Muscle of leg (tissue), 3 donors: ENCODE measurements at regions not wholly inside any gene's neighbourhood (a gene's known extent, or its start where the extent isn't known, plus 50 kb on each side); places are given as distances from the start of the nearest gene placed in this dataset.

Experiments
- DNase-seq: peaks from one replicate; pipeline ENCODE4 v3.0.0; 2013
- H3K27ac ChIP-seq: one replicate; pipeline ENCODE4 v1.5.1; 2013; ENCODE audit warnings: mild to moderate bottlenecking, low read length, control low read depth
- H3K27me3 ChIP-seq: one replicate; pipeline ENCODE4 v1.6.1; 2013; ENCODE audit warnings: low read length; ENCODE audit not compliant: control insufficient read depth, insufficient read depth
- H3K36me3 ChIP-seq: one replicate; pipeline ENCODE4 v1.6.1; 2013; ENCODE audit warnings: low read length; ENCODE audit not compliant: control insufficient read depth, insufficient read depth
- H3K4me1 ChIP-seq: one replicate; pipeline ENCODE4 v1.6.1; 2013; ENCODE audit warnings: low read length; ENCODE audit not compliant: control insufficient read depth, insufficient read depth
- H3K4me3 ChIP-seq: one replicate; pipeline ENCODE4 v1.5.1; 2013; ENCODE audit warnings: low read length, control low read depth
- H3K9me3 ChIP-seq: replicated peaks from 2 replicates; pipeline ENCODE4 v1.6.1; 2013; ENCODE audit warnings: low read depth, low read length; ENCODE audit not compliant: control insufficient read depth
- WGBS: methylation state at CpG from one replicate; pipeline ENCODE4 v1.1.5; 2013; ENCODE audit warnings: missing lambda C conversion rate; ENCODE audit not compliant: insufficient coverage; 5-methylcytosine and 5-hydroxymethylcytosine counted together

DNA sequence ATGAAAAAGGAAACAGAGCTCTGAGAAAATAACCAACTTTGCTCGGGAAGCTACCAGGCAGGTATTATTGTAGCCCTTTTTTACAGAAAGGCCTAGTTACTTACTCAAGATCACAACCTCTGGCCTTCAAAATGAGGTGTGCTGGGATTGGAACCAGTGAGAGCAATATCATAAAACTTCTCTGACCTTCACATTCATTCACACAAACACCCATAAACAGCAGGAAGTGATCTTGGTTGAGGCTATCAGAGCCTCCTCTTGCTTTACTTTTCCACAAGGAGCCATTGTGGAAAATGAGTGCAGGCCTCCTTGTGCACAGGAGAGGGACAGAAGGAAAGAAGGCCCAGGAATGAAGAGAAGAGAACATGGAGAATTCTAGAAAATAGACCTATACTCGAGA is 204.5 kb upstream of the NPVF start:
- no peak for DNase-seq
- Histone ChIP-seq H3K4me1 (peaks cover 3% of the 10 kb centered on the region), H3K27ac (no peak overlapping the region), H3K27me3 (no peaks in the 10 kb centered on the region), H3K36me3 (no peaks in the 10 kb centered on the region), H3K9me3 (no peaks in the 10 kb centered on the region), H3K4me3 (no peak overlapping the region)
- 83% methylated on average over 1 of the region's 2 CpGs for WGBS

DNA sequence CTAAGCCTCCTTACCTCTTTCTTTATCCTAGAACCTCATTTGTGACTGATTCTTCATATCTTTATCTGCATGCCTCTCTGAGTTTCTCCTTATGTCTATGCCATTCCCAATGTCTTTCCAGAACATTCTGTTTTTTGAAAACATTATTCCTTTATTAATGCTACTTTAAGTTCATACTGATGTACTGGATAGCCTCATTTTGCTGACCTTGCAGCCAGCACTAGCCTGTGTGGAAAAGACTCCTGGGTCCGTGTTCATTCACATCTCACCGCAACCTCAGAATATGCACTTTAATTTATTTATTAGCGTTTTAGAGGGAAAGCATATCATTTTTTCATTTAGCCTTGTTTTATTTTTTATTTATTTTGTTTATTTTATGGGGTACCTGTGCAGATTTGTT is 208.1 kb upstream of the NPVF start:
- Histone ChIP-seq H3K36me3 (no peaks in the 10 kb centered on the region), H3K9me3 (peaks cover 10% of the 10 kb centered on the region), H3K27me3 (no peaks in the 10 kb centered on the region), H3K4me1 (no peaks in the 10 kb centered on the region), H3K4me3 (no peak overlapping the region), H3K27ac (no peak overlapping the region)
- WGBS: no CpG with 5 or more reads among the region's 3 CpGs
- DNase-seq: no peak

DNA sequence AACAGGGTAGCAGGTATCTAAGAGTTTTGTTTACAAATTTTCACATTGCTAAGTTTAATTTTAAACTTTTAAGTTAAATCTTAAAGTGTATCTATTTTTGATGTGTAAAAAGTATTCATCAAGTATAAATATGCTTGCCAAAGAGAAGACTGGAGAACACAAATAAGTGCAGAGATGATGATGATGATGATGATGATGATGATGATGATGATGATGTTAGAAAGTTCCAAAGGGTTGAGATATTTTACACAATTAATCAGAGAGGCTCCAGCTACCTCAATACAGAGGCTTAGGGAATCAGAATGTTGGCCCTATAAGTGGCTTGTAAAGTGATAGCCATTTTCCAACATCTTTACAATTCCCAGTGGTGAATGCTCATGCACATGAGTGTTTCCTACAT is 209.0 kb upstream of the NPVF start:
- H3K9me3 ChIP-seq: peaks cover 16% of the 10 kb centered on the region
- no peak overlapping the region for H3K27ac ChIP-seq
- no peak for DNase-seq

DNA sequence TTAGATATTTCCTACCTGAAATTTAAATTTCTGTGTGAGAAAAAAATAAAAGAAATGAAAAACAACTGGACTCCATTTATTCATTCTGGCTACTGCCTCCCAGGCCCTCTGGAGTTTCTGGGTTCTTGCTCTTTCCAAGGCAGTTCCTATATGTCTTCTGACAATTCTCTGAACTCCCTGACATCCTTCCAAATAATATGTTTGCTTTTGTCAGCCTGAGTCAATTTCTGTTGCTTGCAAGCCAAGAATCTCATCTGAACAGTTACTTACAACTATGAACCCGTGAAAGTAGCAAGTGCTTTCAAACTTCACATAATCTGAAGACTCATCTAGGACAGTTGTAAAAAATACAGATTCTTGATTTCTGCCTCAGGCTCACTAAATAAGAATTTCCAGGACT is 216.7 kb upstream of the NPVF start:
- no peak overlapping the region for H3K27ac ChIP-seq
- whole genome bisulfite sequencing: no CpG with 5 or more reads among the region's 1 CpG
- no peak overlapping the region for H3K4me3 ChIP-seq
- peak; percentile 88 for DNase-seq
- H3K4me1 ChIP-seq: no peaks in the 10 kb centered on the region
- peaks cover 23% of the 10 kb centered on the region for H3K9me3 ChIP-seq
- no peaks in the 10 kb centered on the region for H3K27me3 ChIP-seq
- no peaks in the 10 kb centered on the region for H3K36me3 ChIP-seq

More for the DNA sequence above, 209.0 kb upstream of the NPVF start:
- H3K4me1 ChIP-seq: no peaks in the 10 kb centered on the region
- H3K4me3 ChIP-seq: no peak overlapping the region
- H3K27me3 ChIP-seq: no peaks in the 10 kb centered on the region
- H3K36me3 ChIP-seq: no peaks in the 10 kb centered on the region

DNA sequence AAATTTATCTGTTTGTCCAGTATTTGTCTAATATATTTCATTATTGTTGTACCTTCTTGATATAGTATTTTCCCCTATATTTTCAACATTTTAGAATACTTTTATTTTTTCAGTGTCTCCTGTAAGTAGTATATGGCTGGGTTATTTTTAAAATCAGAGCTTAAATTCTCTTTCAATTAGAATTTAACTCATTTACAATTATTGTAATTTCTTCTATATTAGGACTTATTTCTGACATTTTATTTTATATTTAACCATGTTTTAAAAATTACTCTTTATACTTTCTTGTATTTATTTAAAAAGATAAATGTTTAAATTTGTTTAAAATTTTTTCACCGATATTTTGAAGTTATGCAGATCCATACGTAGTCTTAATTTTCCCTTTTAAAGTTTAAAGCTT is 220.0 kb upstream of the NPVF start:
- Histone ChIP-seq H3K36me3 (no peaks in the 10 kb centered on the region), H3K4me1 (no peaks in the 10 kb centered on the region), H3K9me3 (peaks cover 4% of the 10 kb centered on the region), H3K27me3 (no peaks in the 10 kb centered on the region), H3K27ac (no peak overlapping the region), H3K4me3 (no peak overlapping the region)
- DNase-seq: no peak
- no CpG with 5 or more reads among the region's 2 CpGs for WGBS

DNA sequence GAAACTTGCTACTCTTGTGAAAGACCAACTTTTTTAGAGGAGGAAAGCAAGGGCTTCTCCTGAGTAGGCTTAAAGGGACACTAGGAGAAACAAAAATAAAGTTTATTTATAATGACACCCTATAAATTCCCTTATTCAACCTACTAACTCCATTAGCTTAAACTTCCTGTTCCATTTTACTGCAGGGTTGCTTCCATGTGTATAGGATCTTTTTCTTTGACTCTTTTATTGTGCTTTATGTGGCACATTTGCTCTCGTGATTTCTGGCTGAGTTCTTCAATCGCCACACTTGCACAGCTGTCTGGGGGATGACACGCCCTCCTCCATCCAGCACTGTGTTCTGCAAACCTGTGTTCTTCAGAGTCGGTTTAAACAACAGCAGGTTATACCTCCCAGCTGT is 225.7 kb upstream of the NPVF start:
- Histone ChIP-seq H3K27ac (peak overlapping the region; percentile 17), H3K9me3 (no peaks in the 10 kb centered on the region), H3K36me3 (no peaks in the 10 kb centered on the region), H3K27me3 (no peaks in the 10 kb centered on the region), H3K4me1 (peaks cover 7% of the 10 kb centered on the region), H3K4me3 (no peak overlapping the region)
- DNase-seq: peak; percentile 27
- 35% methylated on average over 2 of the region's 4 CpGs for WGBS

DNA sequence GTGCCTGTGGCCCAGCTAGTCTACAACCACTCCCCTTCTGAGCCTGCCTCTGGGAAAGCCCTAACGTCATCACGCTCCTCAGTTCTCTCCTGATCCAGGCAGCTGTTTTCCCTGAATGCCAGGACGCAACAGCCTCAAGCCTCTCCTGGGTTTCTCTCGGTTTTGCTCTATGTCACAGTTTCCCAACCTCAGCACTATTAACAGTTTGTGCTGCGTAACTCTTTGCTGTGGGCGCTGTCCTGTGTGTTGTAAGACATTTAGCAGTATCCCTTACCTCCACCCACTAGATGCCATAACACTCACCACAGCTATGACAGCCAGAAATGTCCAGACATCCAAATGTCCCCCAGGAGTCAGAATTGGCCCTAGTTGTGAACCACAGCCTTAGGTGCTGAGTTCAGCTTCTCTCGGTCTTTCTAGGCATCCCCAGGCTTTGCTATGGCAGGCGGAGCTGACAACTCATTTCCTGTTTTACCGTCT is 226.3 kb upstream of the NPVF start:
- peak; percentile 90 for DNase-seq
- Histone ChIP-seq H3K4me1 (peaks cover 7% of the 10 kb centered on the region), H3K27me3 (no peaks in the 10 kb centered on the region), H3K36me3 (no peaks in the 10 kb centered on the region), H3K27ac (peak overlapping the region; percentile 35), H3K4me3 (no peak overlapping the region), H3K9me3 (no peaks in the 10 kb centered on the region)
- 36% methylated on average over 7 of the region's 9 CpGs for WGBS

DNA sequence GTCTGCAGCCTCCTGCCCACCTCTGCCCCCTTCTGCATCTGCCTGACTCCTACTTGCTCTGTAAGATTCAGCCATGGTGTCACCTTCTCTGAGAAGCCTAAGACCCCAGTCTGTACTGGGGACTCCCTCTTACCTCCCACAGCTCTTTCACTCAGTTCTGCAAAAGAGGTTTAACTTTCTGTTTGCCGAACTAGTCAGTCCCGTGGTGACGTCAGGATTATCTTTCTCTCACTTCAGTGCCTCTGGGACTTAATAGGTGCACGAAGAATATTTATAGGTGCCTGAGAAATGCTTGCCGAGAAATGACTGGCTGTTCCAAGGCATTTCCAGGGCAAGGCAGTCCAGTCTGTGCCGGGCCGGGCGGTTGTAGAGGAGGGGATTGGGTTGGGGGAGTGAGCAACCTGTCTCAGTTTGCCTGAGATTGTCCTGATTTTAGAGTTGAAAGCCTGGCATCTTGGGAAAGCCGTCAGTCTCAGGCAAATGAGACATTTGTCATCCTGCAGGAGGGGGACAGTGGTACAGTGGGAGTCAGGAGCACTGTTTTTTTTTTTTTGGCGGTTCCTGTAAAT is 227.5 kb upstream of the NPVF start:
- 59% methylated on average over 9 of the region's 10 CpGs for WGBS
- Histone ChIP-seq H3K27ac (no peak overlapping the region), H3K36me3 (no peaks in the 10 kb centered on the region), H3K27me3 (no peaks in the 10 kb centered on the region), H3K9me3 (no peaks in the 10 kb centered on the region), H3K4me3 (no peak overlapping the region), H3K4me1 (peaks cover 7% of the 10 kb centered on the region)
- DNase-seq: no peak

DNA sequence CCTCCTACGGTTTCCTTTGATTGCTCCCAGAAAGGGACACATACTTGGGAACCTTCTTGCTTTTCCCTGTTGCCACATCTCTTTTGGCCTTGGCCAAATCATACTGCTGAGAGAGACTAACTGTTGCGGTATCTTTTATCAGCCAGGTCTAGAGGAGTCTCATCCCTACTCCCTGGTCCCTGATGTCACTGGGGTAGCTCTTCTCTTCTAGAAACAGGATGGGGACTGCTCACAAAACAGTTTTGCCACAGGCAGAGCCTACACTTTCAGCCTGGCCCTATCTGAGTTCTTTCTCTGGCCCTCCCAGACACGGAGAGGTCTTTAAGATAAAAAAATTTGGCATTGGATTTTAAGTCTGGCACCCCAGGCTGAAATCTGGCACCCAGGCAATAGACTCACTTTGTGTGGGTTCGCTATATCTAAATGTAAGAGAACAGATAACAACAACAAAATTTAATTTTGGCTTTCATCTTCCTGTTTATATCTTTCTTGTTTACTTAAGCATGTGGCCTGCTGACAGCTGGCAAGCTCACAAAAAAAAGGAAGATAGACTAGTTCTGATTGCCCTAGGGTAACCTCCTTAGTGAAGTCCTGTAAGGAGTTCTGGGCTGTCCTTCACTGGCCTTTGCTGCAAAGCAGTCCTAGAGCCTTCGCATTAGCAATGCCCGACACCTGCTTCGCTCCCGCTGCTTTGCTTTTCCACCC is 228.3 kb upstream of the NPVF start:
- H3K4me3 ChIP-seq: no peak overlapping the region
- H3K27ac ChIP-seq: no peak overlapping the region
- no peaks in the 10 kb centered on the region for H3K9me3 ChIP-seq
- 69% methylated on average over 2 of the region's 8 CpGs for WGBS
- peaks cover 7% of the 10 kb centered on the region for H3K4me1 ChIP-seq
- no peaks in the 10 kb centered on the region for H3K27me3 ChIP-seq
- DNase-seq: peak; percentile 51
- H3K36me3 ChIP-seq: no peaks in the 10 kb centered on the region

DNA sequence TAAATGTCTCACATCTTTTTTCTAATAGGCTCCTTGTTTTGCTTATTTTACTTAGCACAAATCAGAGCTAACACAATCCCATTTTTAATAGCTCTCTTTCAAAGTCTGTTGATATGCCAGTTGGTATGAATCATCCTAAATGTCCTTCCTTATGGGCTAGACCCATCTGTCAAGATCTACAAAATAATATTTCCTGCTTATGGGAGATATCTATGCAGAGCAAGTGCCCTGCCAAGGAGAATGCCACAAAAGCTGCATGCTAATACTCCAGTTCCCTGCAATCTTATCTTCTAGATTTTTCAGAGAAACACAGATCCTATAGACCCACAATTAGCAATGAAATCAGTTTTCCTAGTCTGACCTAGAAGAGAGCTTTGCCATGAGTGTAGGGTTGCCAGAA is 230.8 kb upstream of the NPVF start:
- Histone ChIP-seq H3K4me1 (peaks cover 7% of the 10 kb centered on the region), H3K4me3 (no peak overlapping the region), H3K9me3 (no peaks in the 10 kb centered on the region), H3K27me3 (peaks cover 4% of the 10 kb centered on the region), H3K36me3 (no peaks in the 10 kb centered on the region), H3K27ac (no peak overlapping the region)
- DNase-seq: no peak

DNA sequence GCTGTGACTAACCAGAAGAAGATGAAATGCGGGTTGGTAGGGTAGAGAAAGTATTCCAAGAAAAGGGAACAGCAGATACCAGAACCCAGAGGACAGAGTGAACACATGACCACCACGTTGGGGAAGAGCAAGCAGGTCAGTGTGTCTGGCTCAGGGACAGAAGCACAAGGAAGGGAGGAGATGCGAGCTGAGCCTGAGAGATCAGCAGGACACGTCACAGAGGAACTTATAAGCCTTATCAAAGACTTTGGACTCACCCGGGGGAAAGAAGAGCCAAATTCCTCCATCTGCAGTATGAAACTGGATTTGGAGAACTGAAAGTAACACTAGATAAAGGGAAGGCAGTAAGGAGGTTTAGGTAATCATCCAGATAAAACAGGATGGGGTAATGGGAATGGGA is 232.1 kb upstream of the NPVF start:
- no peaks in the 10 kb centered on the region for H3K9me3 ChIP-seq
- H3K27me3 ChIP-seq: peaks cover 4% of the 10 kb centered on the region
- no peaks in the 10 kb centered on the region for H3K36me3 ChIP-seq
- H3K4me3 ChIP-seq: no peak overlapping the region
- no peak overlapping the region for H3K27ac ChIP-seq
- DNase-seq: no peak
- 52% methylated on average over 2 of the region's 5 CpGs for WGBS
- no peaks in the 10 kb centered on the region for H3K4me1 ChIP-seq
